A673 (cell line): ENCODE measurements at regions not wholly inside any gene's neighbourhood (a gene's known extent, or its start where the extent isn't known, plus 50 kb on each side); places are given as distances from the start of the nearest gene placed in this dataset.

Experiments used
- EZH2 ChIP-seq: fragments of 200-600 bp; sonication (generic); IDR thresholded peaks from 2 replicates; pipeline ENCODE4 v1.6.1; 2017; ENCODE audit warnings: borderline replicate concordance, low read depth, mild to moderate bottlenecking, mixed read lengths, antibody characterized with exemption, low read length; ENCODE audit not compliant: poor library complexity, severe bottlenecking
- TF ChIP-seq, protein P1 (sequence below): fragments of 300-800, 200-600 bp; sonication (generic); conservative IDR thresholded peaks from 2 replicates; pipeline ENCODE4 v1.5.1; 2017; ENCODE audit warnings: low read depth, mild to moderate bottlenecking, antibody characterized with exemption, low read length, moderate library complexity, mixed read lengths

DNA sequence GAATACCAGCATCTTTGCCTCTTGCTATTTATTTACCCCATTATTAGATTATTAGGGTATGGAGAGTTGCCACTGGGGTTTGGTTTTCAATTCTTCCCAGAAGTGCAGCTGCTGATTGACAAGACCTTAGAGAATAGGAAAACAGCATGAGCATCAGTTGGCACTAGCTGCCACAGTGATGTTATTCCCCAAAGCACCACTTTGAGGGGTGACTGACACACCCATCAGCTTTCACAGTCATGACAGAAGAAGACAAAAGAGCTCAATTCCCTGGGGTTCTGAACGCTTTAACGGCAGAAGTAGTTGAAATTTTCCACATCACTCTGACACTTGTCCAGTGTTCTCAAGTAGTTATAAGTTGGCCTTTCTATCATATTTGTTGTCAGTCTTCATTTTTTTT, 55.0 kb upstream of the NR3C2 start:
- no peak for TF ChIP-seq EZH2
- TF ChIP-seq, protein P1, sequence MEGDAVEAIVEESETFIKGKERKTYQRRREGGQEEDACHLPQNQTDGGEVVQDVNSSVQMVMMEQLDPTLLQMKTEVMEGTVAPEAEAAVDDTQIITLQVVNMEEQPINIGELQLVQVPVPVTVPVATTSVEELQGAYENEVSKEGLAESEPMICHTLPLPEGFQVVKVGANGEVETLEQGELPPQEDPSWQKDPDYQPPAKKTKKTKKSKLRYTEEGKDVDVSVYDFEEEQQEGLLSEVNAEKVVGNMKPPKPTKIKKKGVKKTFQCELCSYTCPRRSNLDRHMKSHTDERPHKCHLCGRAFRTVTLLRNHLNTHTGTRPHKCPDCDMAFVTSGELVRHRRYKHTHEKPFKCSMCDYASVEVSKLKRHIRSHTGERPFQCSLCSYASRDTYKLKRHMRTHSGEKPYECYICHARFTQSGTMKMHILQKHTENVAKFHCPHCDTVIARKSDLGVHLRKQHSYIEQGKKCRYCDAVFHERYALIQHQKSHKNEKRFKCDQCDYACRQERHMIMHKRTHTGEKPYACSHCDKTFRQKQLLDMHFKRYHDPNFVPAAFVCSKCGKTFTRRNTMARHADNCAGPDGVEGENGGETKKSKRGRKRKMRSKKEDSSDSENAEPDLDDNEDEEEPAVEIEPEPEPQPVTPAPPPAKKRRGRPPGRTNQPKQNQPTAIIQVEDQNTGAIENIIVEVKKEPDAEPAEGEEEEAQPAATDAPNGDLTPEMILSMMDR = no peak
